GM19438 (cell line): ENCODE measurements at regions not wholly inside any gene's neighbourhood (a gene's known extent, or its start where the extent isn't known, plus 50 kb on each side); places are given as distances from the start of the nearest gene placed in this dataset.

ENCODE experiments used
- ATAC-seq: cut with Tn5 transposase; IDR thresholded peaks from one replicate; pipeline ENCODE4 v1.9.1; 2021; ENCODE audit warnings: low read depth; ENCODE audit not compliant: unreplicated experiment

- ATAC-seq: no peak
Measured at GRCh38 chr5:166532456-166533220, 1758.8 kb upstream of the WWC1 start.

- ATAC-seq: no peak
Measured at GRCh38 chr5:166535641-166536040, 1755.8 kb upstream of the WWC1 start.

- no peak for ATAC-seq
Measured at GRCh38 chr5:166540156-166540555, 1751.3 kb upstream of the WWC1 start.

- ATAC-seq: no peak
Measured at GRCh38 chr5:166551384-166551783, 1740.1 kb upstream of the WWC1 start.

GRCh38 chr5:166553778-166554177 lies 1737.7 kb upstream of the WWC1 start:
- no peak for ATAC-seq

GRCh38 chr5:166561759-166562158 lies 1729.7 kb upstream of the WWC1 start:
- no peak for ATAC-seq

- ATAC-seq: no peak
Measured at GRCh38 chr5:166562246-166562645, 1729.2 kb upstream of the WWC1 start.

GRCh38 chr5:166566725-166567124 lies 1724.7 kb upstream of the WWC1 start:
- ATAC-seq: no peak

- ATAC-seq: no peak
Measured at GRCh38 chr5:166570865-166571264, 1720.6 kb upstream of the WWC1 start.

GRCh38 chr5:166571668-166572067 lies 1719.8 kb upstream of the WWC1 start:
- no peak for ATAC-seq

GRCh38 chr5:166576323-166576722 lies 1715.1 kb upstream of the WWC1 start:
- no peak for ATAC-seq

- ATAC-seq: no peak
Measured at GRCh38 chr5:166581826-166582225, 1709.6 kb upstream of the WWC1 start.

- no peak for ATAC-seq
Measured at GRCh38 chr5:166582416-166582815, 1709.0 kb upstream of the WWC1 start.

- no peak for ATAC-seq
Measured at GRCh38 chr5:166594567-166594966, 1696.9 kb upstream of the WWC1 start.

GRCh38 chr5:166595274-166595951 lies 1696.0 kb upstream of the WWC1 start:
- ATAC-seq: no peak

- ATAC-seq: no peak
Measured at GRCh38 chr5:166596043-166596442, 1695.4 kb upstream of the WWC1 start.

GRCh38 chr5:166602271-166602670 lies 1689.2 kb upstream of the WWC1 start:
- no peak for ATAC-seq

- no peak for ATAC-seq
Measured at GRCh38 chr5:166617507-166617906, 1673.9 kb upstream of the WWC1 start.

GRCh38 chr5:166618526-166618925 lies 1672.9 kb upstream of the WWC1 start:
- ATAC-seq: no peak

- ATAC-seq: no peak
Measured at GRCh38 chr5:166624573-166624972, 1666.9 kb upstream of the WWC1 start.

- no peak for ATAC-seq
Measured at GRCh38 chr5:166625210-166625865, 1666.1 kb upstream of the WWC1 start.

- ATAC-seq: no peak
Measured at GRCh38 chr5:166637295-166637694, 1654.2 kb upstream of the WWC1 start.
